ENCODE measurements at regions not wholly inside any gene's neighbourhood (a gene's known extent, or its start where the extent isn't known, plus 50 kb on each side); places are given as distances from the start of the nearest gene placed in this dataset.

- Mint-ChIP-seq H3K4me3 (ENCODE audit: unreplicated experiment) (no peak overlapping the region), H3K4me1 (ENCODE audit: low read depth, unreplicated experiment) (peaks cover 17% of the 10 kb centered on the region), H3K9me3 (ENCODE audit: unreplicated experiment) (peaks cover 3% of the 10 kb centered on the region), H3K36me3 (ENCODE audit: unreplicated experiment) (no peaks in the 10 kb centered on the region), H3K27me3 (ENCODE audit: unreplicated experiment) (peaks cover 6% of the 10 kb centered on the region), H3K27ac (ENCODE audit: unreplicated experiment) (peak overlapping the region; percentile 67)
- TF ChIP-seq CTCF (IDR thresholded peaks at IDR 0.05; ENCODE audit: partially characterized antibody, unreplicated experiment) = no peak
- DNase-seq = peak; percentile 23
These were observed 75.4 kb upstream of the TANC1 start for GRCh38 chr2:158893026-158893425.

- Mint-ChIP-seq H3K27me3 (ENCODE audit: unreplicated experiment) (peaks cover 6% of the 10 kb centered on the region), H3K4me1 (ENCODE audit: low read depth, unreplicated experiment) (peaks cover 17% of the 10 kb centered on the region), H3K9me3 (ENCODE audit: unreplicated experiment) (peaks cover 4% of the 10 kb centered on the region), H3K4me3 (ENCODE audit: unreplicated experiment) (no peak overlapping the region), H3K36me3 (ENCODE audit: unreplicated experiment) (no peaks in the 10 kb centered on the region), H3K27ac (ENCODE audit: unreplicated experiment) (peak overlapping the region; percentile 67)
- TF ChIP-seq CTCF (IDR thresholded peaks at IDR 0.05; ENCODE audit: partially characterized antibody, unreplicated experiment) = no peak
- no peak for DNase-seq
These were observed 75.0 kb upstream of the TANC1 start for GRCh38 chr2:158893474-158893873.

GRCh38 chr2:158894078-158894477 lies 74.4 kb upstream of the TANC1 start:
- Mint-ChIP-seq H3K4me3 (ENCODE audit: unreplicated experiment) (no peak overlapping the region), H3K36me3 (ENCODE audit: unreplicated experiment) (no peaks in the 10 kb centered on the region), H3K27me3 (ENCODE audit: unreplicated experiment) (peaks cover 6% of the 10 kb centered on the region), H3K27ac (ENCODE audit: unreplicated experiment) (no peak overlapping the region), H3K9me3 (ENCODE audit: unreplicated experiment) (peaks cover 4% of the 10 kb centered on the region), H3K4me1 (ENCODE audit: low read depth, unreplicated experiment) (peaks cover 17% of the 10 kb centered on the region)
- TF ChIP-seq CTCF (IDR thresholded peaks at IDR 0.05; ENCODE audit: partially characterized antibody, unreplicated experiment) = no peak
- no peak for DNase-seq

- H3K4me1 Mint-ChIP-seq (ENCODE audit: low read depth, unreplicated experiment) = peaks cover 17% of the 10 kb centered on the region
- no peak overlapping the region for H3K4me3 Mint-ChIP-seq (ENCODE audit: unreplicated experiment)
- H3K27ac Mint-ChIP-seq (ENCODE audit: unreplicated experiment) = no peak overlapping the region
- no peak for DNase-seq
- H3K27me3 Mint-ChIP-seq (ENCODE audit: unreplicated experiment) = peaks cover 6% of the 10 kb centered on the region
- no peaks in the 10 kb centered on the region for H3K36me3 Mint-ChIP-seq (ENCODE audit: unreplicated experiment)
- H3K9me3 Mint-ChIP-seq (ENCODE audit: unreplicated experiment) = peaks cover 4% of the 10 kb centered on the region
- TF ChIP-seq CTCF (IDR thresholded peaks at IDR 0.05; ENCODE audit: partially characterized antibody, unreplicated experiment) = no peak
These were observed 73.9 kb upstream of the TANC1 start for GRCh38 chr2:158894572-158894971.

- DNase-seq = no peak
- Mint-ChIP-seq H3K27me3 (ENCODE audit: unreplicated experiment) (no peaks in the 10 kb centered on the region), H3K9me3 (ENCODE audit: unreplicated experiment) (peaks cover 1% of the 10 kb centered on the region), H3K36me3 (ENCODE audit: unreplicated experiment) (no peaks in the 10 kb centered on the region), H3K4me1 (ENCODE audit: low read depth, unreplicated experiment) (no peaks in the 10 kb centered on the region), H3K27ac (ENCODE audit: unreplicated experiment) (no peak overlapping the region), H3K4me3 (ENCODE audit: unreplicated experiment) (no peak overlapping the region)
- no peak for TF ChIP-seq CTCF (IDR thresholded peaks at IDR 0.05; ENCODE audit: partially characterized antibody, unreplicated experiment)
These were observed 68.1 kb upstream of the TANC1 start for GRCh38 chr2:158900345-158900744.

Measured in glutamatergic neuron (in vitro differentiated cells).